ENCODE measurements at regions not wholly inside any gene's neighbourhood (a gene's known extent, or its start where the extent isn't known, plus 50 kb on each side); places are given as distances from the start of the nearest gene placed in this dataset.

- DNase-seq = no peak
Observed at GRCh38 chr15:97473627-97474026, 486.9 kb upstream of the ARRDC4 start.

- no peak for DNase-seq
Observed at GRCh38 chr15:97479957-97480356, 480.5 kb upstream of the ARRDC4 start.

- DNase-seq = no peak
Observed at GRCh38 chr15:97482521-97482920, 478.0 kb upstream of the ARRDC4 start.

GRCh38 chr15:97483232-97483631, 477.3 kb upstream of the ARRDC4 start:
- no peak for DNase-seq

GRCh38 chr15:97490429-97490828, 470.1 kb upstream of the ARRDC4 start:
- no peak for DNase-seq

GRCh38 chr15:97501291-97501690, 459.2 kb upstream of the ARRDC4 start:
- DNase-seq = no peak

GRCh38 chr15:97502038-97502437, 458.5 kb upstream of the ARRDC4 start:
- DNase-seq = no peak

GRCh38 chr15:97504031-97504792, 456.3 kb upstream of the ARRDC4 start:
- DNase-seq = no peak

- DNase-seq = no peak
Observed at GRCh38 chr15:97517737-97518136, 442.8 kb upstream of the ARRDC4 start.

GRCh38 chr15:97520689-97521088, 439.8 kb upstream of the ARRDC4 start:
- DNase-seq = no peak

- DNase-seq = peak in 14 of 51 donors; percentile 2 to 55 (median 8)
Observed at GRCh38 chr15:97521381-97522285, 438.9 kb upstream of the ARRDC4 start.

GRCh38 chr15:97522347-97522746, 438.2 kb upstream of the ARRDC4 start:
- DNase-seq = no peak

GRCh38 chr15:97525809-97526208, 434.7 kb upstream of the ARRDC4 start:
- no peak for DNase-seq

GRCh38 chr15:97528238-97528637, 432.3 kb upstream of the ARRDC4 start:
- no peak for DNase-seq

GRCh38 chr15:97545799-97546198, 414.7 kb upstream of the ARRDC4 start:
- DNase-seq = no peak

- DNase-seq = no peak
Observed at GRCh38 chr15:97547381-97547780, 413.1 kb upstream of the ARRDC4 start.

GRCh38 chr15:97561529-97561928, 399.0 kb upstream of the ARRDC4 start:
- no peak for DNase-seq

GRCh38 chr15:97563516-97563915, 397.0 kb upstream of the ARRDC4 start:
- no peak for DNase-seq

GRCh38 chr15:97566961-97567360, 393.5 kb upstream of the ARRDC4 start:
- no peak for DNase-seq

- DNase-seq = no peak
Observed at GRCh38 chr15:97567411-97567810, 393.1 kb upstream of the ARRDC4 start.

GRCh38 chr15:97576929-97577645, 383.4 kb upstream of the ARRDC4 start:
- no peak for DNase-seq

- no peak for DNase-seq
Observed at GRCh38 chr15:97585408-97585807, 375.1 kb upstream of the ARRDC4 start.
